HCT116 (cell line): ENCODE measurements at regions not wholly inside any gene's neighbourhood (a gene's known extent, or its start where the extent isn't known, plus 50 kb on each side); places are given as distances from the start of the nearest gene placed in this dataset.

Experiments
- ATAC-seq: fragments of 200-7000 bp; cut with Tn5 transposase; 2 replicates; pipeline ENCODE4 v1.9.1; 2020; ENCODE audit warnings: mild to moderate bottlenecking, moderate library complexity
- BruUV-seq: library from RNA; stranded (reverse); fragments of 400-500 nt; replicated peaks from 2 replicates; lab custom pipeline; 2021; lab: Mats Ljungman, UMichigan
- CTCF ChIA-PET: fragments of 300-600 bp; sonication (Branson Sonifier 250); formaldehyde crosslinking; loops from one replicate; lab custom pipeline; 2021; ENCODE audit warnings: antibody characterized with exemption; lab: Charles Lee
- POLR2A ChIA-PET: fragments of 300-600, 350-600 bp; sonication (Branson Sonifier 250); formaldehyde crosslinking; loops from one replicate; lab custom pipeline; 2021; ENCODE audit warnings: antibody characterized with exemption; lab: Charles Lee
- RAD21 ChIA-PET, 2 experiments: fragments of 300-600 bp; sonication (Branson Sonifier 250); formaldehyde crosslinking; loops; one replicate each; lab custom pipeline; 2023; ENCODE audit warnings: low total read pairs in 2 of 2; ENCODE audit not compliant: uncharacterized antibody in 2 of 2, unreplicated experiment in 2 of 2, low non-redundant PET in 1 of 2; lab: Charles Lee
- DNase-seq: peaks from one replicate; pipeline ENCODE4 v3.0.0-alpha.2; 2010; ENCODE audit warnings: low read depth, low spot score
- H2AFZ ChIP-seq: fragments of 200-600 bp; shearing (Covaris generic), sonication (generic); 2 replicates; pipeline ENCODE4 v1.6.1; 2017; ENCODE audit warnings: low read depth, mixed run types, mixed read lengths, antibody characterized with exemption, low read length; ENCODE audit not compliant: poor library complexity, severe bottlenecking
- H3K27ac ChIP-seq: 2 replicates; pipeline ENCODE4 v1.5.1; 2012; ENCODE audit warnings: low read depth, low read length
- H3K27me3 ChIP-seq: fragments of 200-600 bp; sonication (generic); 2 replicates; pipeline ENCODE4 v1.6.1; 2016; ENCODE audit warnings: mixed run types, low read length, mixed read lengths; ENCODE audit not compliant: insufficient read depth
- H3K36me3 ChIP-seq, 2 experiments: fragments of 200-500 bp in 1 of 2; fragments of 200-600 bp in 1 of 2; sonication (Bioruptor generic) in 1 of 2; sonication (generic) in 1 of 2; 2 replicates each; pipeline versions ENCODE4 v1.5.1 to v1.6.1; 2014 to 2016; ENCODE audit warnings: low read length in 2 of 2, inconsistent platforms in 1 of 2, mixed read lengths in 1 of 2, mixed run types in 1 of 2; ENCODE audit not compliant: insufficient read depth in 2 of 2, control insufficient read depth in 1 of 2
- H3K4me1 ChIP-seq, 2 experiments: fragments of 200-600 bp in 1 of 2; sonication (generic) in 1 of 2; 2 replicates each; pipeline versions ENCODE4 v1.5.1 to v1.6.1; 2012 to 2017; ENCODE audit warnings: low read length in 2 of 2, inconsistent platforms in 1 of 2, mild to moderate bottlenecking in 1 of 2, mixed read lengths in 1 of 2, mixed run types in 1 of 2, moderate library complexity in 1 of 2; ENCODE audit not compliant: insufficient read depth in 2 of 2, control insufficient read depth in 1 of 2
- H3K4me2 ChIP-seq: fragments of 200-600 bp; sonication (generic); 2 replicates; pipeline ENCODE4 v1.6.1; 2017; ENCODE audit warnings: mixed run types, low read length, mixed read lengths
- H3K4me3 ChIP-seq, 2 experiments: fragments of 200-600 bp in 1 of 2; sonication (generic) in 1 of 2; replicated peaks in 1 of 2; 2 replicates each; pipeline ENCODE4 v1.5.1; 2011 to 2016; ENCODE audit warnings: low read length in 2 of 2, control low read depth in 1 of 2, low read depth in 1 of 2, mild to moderate bottlenecking in 1 of 2, mixed read lengths in 1 of 2, mixed run types in 1 of 2
- H3K79me2 ChIP-seq: fragments of 200-600 bp; sonication (generic); 2 replicates; pipeline ENCODE4 v1.6.1; 2017; ENCODE audit warnings: mild to moderate bottlenecking, mixed run types, low read length, moderate library complexity, mixed read lengths; ENCODE audit not compliant: insufficient read depth
- H3K9ac ChIP-seq: fragments of 200-600 bp; sonication (generic); 2 replicates; pipeline ENCODE4 v1.6.1; 2016; ENCODE audit warnings: low read length, mixed read lengths
- H3K9me2 ChIP-seq: fragments of 200-600 bp; sonication (generic), shearing (Covaris generic); 2 replicates; pipeline ENCODE4 v1.6.1; 2017; ENCODE audit warnings: mixed run types, mild to moderate bottlenecking, moderate library complexity; ENCODE audit not compliant: insufficient read depth
- H3K9me3 ChIP-seq, 2 experiments: fragments of 200-500 bp in 1 of 2; fragments of 200-600 bp in 1 of 2; sonication (Bioruptor generic) in 1 of 2; sonication (generic) in 1 of 2; 2 replicates each; pipeline ENCODE4 v1.6.1; 2014 to 2017; ENCODE audit warnings: low read length in 2 of 2, mixed read lengths in 2 of 2, inconsistent platforms in 1 of 2, low read depth in 1 of 2, mild to moderate bottlenecking in 1 of 2, mixed run types in 1 of 2, moderate library complexity in 1 of 2; ENCODE audit not compliant: control insufficient read depth in 1 of 2, insufficient read depth in 1 of 2
- H4K20me1 ChIP-seq: fragments of 200-600 bp; sonication (generic), shearing (Covaris generic); 2 replicates; pipeline ENCODE4 v1.6.1; 2017; ENCODE audit warnings: mixed run types, mild to moderate bottlenecking, moderate library complexity; ENCODE audit not compliant: insufficient read depth
- CBX3 ChIP-seq: IDR thresholded peaks from 2 replicates; pipeline ENCODE4 v1.6.1; 2012; ENCODE audit warnings: low read depth
- EGR1 ChIP-seq: IDR thresholded peaks from 2 replicates; pipeline ENCODE4 v1.6.1; 2012; ENCODE audit warnings: low read depth
- EZH2phosphoT487 ChIP-seq: fragments of 200-600 bp; IDR thresholded peaks from 2 replicates; pipeline ENCODE4 v1.6.1; 2018; ENCODE audit warnings: antibody characterized with exemption, borderline replicate concordance
- FOSL1 ChIP-seq: IDR thresholded peaks from 2 replicates; pipeline ENCODE4 v1.6.1; 2012; ENCODE audit warnings: low read depth
- JUND ChIP-seq: IDR thresholded peaks from 2 replicates; pipeline ENCODE4 v1.6.1; 2012
- POLR2AphosphoS5 ChIP-seq: IDR thresholded peaks from 2 replicates; pipeline ENCODE4 v1.6.1; 2011; ENCODE audit warnings: mild to moderate bottlenecking, low read depth, low read length, moderate library complexity
- RAD21 ChIP-seq: IDR thresholded peaks from 2 replicates; pipeline ENCODE4 v1.6.1; 2012; ENCODE audit warnings: low read depth, mild to moderate bottlenecking
- SIN3A ChIP-seq: IDR thresholded peaks from 2 replicates; pipeline ENCODE4 v1.6.1; 2012; ENCODE audit warnings: low read depth
- SRF ChIP-seq: IDR thresholded peaks from 2 replicates; pipeline ENCODE4 v1.6.1; 2012; ENCODE audit warnings: low read depth
- TCF7L2 ChIP-seq: IDR thresholded peaks from 2 replicates; pipeline ENCODE4 v1.7.0; 2011; ENCODE audit warnings: borderline replicate concordance, inconsistent platforms; ENCODE audit not compliant: insufficient read depth, insufficient read length; ENCODE audit errors: extremely low read depth
- YY1 ChIP-seq: IDR thresholded peaks from 2 replicates; pipeline ENCODE4 v1.6.1; 2011; ENCODE audit warnings: low read length, low read depth, moderate library complexity, mild to moderate bottlenecking; ENCODE audit not compliant: insufficient replicate concordance; ENCODE audit errors: extremely low read depth
- ZNF274 ChIP-seq: fragments of 200-500 bp; sonication (Bioruptor generic); IDR thresholded peaks from 2 replicates; pipeline ENCODE4 v1.6.1; 2014; ENCODE audit warnings: mild to moderate bottlenecking, low read depth, low read length, inconsistent platforms
- intact Hi-C: fragments of 100-400 bp; cut with micrococcal nuclease; formaldehyde crosslinking; loops from 2 replicates; pipeline ENCODE4 v1.10.0; 2022
- TF ChIP-seq, protein P1 (sequence below): IDR thresholded peaks from 2 replicates; pipeline ENCODE4 v1.6.1; 2012
- TF ChIP-seq, protein P2 (sequence below), 3 experiments: fragments of 200-600 bp in 1 of 3; sonication (generic) in 1 of 3; IDR thresholded peaks in 2 of 3; conservative IDR thresholded peaks in 1 of 3; 2 replicates each; pipeline ENCODE4 v1.5.1; 2012 to 2017; ENCODE audit warnings: low read depth in 2 of 3, low read length in 2 of 3, antibody characterized with exemption in 1 of 3, borderline replicate concordance in 1 of 3, control low read depth in 1 of 3, mild to moderate bottlenecking in 1 of 3, mixed read lengths in 1 of 3, mixed run types in 1 of 3, moderate library complexity in 1 of 3; ENCODE audit not compliant: insufficient read depth in 1 of 3
- TF ChIP-seq, protein P3 (sequence below): IDR thresholded peaks from 2 replicates; pipeline ENCODE4 v1.6.1; 2011; ENCODE audit warnings: mild to moderate bottlenecking, low read length, moderate library complexity; ENCODE audit not compliant: insufficient replicate concordance; ENCODE audit errors: extremely low read depth
- TF ChIP-seq, protein P4 (sequence below): IDR thresholded peaks from 2 replicates; pipeline ENCODE4 v1.6.1; 2012

DNA sequence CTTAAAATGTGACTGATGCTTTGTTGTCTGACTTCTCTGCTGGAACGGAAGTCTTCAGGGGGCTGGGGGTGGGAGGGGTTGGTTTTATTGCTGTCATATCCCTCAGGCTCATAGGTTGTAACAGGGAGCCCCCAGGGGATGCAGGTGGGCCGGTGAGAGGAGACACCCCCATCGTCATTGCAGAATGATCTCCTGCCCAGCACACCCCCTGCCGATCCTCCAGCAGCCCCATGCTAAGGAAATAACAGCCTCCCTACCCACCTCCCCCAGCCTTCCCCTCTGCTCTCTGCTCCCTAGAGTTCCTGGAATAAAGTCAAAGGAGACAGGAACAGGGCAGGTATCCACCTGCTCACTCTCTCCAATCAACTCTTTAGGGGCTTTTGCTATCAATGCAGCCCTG, 270.1 kb upstream of the TNRC6C start:
- peaks cover 36% of the 10 kb centered on the region for H3K27me3 ChIP-seq

More for the DNA sequence above, 270.1 kb upstream of the TNRC6C start:
- Histone ChIP-seq H3K9me2 (no peaks in the 10 kb centered on the region), H4K20me1 (no peaks in the 10 kb centered on the region), H2AFZ (no peak overlapping the region), H3K79me2 (no peaks in the 10 kb centered on the region), H3K4me3 (no peak overlapping the region), H3K9me3 (no peaks in the 10 kb centered on the region), H3K9ac (no peak overlapping the region), H3K4me2 (no peak overlapping the region), H3K27ac (no peak overlapping the region), H3K4me1 (no peaks in the 10 kb centered on the region), H3K36me3 (no peaks in the 10 kb centered on the region)
- POLR2A ChIA-PET, result no interaction called here
- intact Hi-C loops, result no loop called here
- ATAC-seq (no peak), DNase-seq (no peak)
- no TSS peak for BruUV-seq
- RAD21 ChIA-PET, result no interaction called here
- CTCF ChIA-PET, result no interaction called here
- TF ChIP-seq RAD21 (no peak), YY1 (no peak), POLR2AphosphoS5 (no peak), FOSL1 (no peak), SRF (no peak), TCF7L2 (no peak), EGR1 (no peak), EZH2phosphoT487 (no peak), SIN3A (no peak), JUND (no peak), ZNF274 (no peak), CBX3 (no peak)
- TF ChIP-seq, protein P1, sequence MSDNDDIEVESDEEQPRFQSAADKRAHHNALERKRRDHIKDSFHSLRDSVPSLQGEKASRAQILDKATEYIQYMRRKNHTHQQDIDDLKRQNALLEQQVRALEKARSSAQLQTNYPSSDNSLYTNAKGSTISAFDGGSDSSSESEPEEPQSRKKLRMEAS, result no peak
- TF ChIP-seq, protein P2, sequence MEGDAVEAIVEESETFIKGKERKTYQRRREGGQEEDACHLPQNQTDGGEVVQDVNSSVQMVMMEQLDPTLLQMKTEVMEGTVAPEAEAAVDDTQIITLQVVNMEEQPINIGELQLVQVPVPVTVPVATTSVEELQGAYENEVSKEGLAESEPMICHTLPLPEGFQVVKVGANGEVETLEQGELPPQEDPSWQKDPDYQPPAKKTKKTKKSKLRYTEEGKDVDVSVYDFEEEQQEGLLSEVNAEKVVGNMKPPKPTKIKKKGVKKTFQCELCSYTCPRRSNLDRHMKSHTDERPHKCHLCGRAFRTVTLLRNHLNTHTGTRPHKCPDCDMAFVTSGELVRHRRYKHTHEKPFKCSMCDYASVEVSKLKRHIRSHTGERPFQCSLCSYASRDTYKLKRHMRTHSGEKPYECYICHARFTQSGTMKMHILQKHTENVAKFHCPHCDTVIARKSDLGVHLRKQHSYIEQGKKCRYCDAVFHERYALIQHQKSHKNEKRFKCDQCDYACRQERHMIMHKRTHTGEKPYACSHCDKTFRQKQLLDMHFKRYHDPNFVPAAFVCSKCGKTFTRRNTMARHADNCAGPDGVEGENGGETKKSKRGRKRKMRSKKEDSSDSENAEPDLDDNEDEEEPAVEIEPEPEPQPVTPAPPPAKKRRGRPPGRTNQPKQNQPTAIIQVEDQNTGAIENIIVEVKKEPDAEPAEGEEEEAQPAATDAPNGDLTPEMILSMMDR (IDR thresholded peaks at IDR 0.05 in 2 of 3, conservative IDR thresholded peaks at IDR 0.05 in 1 of 3; ENCODE audit: borderline replicate concordance in 1 of 3, insufficient read depth in 1 of 3, low read depth in 2 of 3, low read length in 2 of 3), result no peak
- TF ChIP-seq, protein P3, sequence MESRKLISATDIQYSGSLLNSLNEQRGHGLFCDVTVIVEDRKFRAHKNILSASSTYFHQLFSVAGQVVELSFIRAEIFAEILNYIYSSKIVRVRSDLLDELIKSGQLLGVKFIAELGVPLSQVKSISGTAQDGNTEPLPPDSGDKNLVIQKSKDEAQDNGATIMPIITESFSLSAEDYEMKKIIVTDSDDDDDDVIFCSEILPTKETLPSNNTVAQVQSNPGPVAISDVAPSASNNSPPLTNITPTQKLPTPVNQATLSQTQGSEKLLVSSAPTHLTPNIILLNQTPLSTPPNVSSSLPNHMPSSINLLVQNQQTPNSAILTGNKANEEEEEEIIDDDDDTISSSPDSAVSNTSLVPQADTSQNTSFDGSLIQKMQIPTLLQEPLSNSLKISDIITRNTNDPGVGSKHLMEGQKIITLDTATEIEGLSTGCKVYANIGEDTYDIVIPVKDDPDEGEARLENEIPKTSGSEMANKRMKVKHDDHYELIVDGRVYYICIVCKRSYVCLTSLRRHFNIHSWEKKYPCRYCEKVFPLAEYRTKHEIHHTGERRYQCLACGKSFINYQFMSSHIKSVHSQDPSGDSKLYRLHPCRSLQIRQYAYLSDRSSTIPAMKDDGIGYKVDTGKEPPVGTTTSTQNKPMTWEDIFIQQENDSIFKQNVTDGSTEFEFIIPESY, result no peak
- TF ChIP-seq, protein P4, sequence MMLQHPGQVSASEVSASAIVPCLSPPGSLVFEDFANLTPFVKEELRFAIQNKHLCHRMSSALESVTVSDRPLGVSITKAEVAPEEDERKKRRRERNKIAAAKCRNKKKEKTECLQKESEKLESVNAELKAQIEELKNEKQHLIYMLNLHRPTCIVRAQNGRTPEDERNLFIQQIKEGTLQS, result no peak
